Dedifferentiated amniotic fluid mesenchymal stem cell (primary cell): ENCODE measurements at regions not wholly inside any gene's neighbourhood (a gene's known extent, or its start where the extent isn't known, plus 50 kb on each side); places are given as distances from the start of the nearest gene placed in this dataset.

ENCODE experiments used
- DNase-seq: peaks from one replicate; pipeline ENCODE4 v3.0.0-alpha.2; 2016; ENCODE audit errors: extremely low spot score

DNA sequence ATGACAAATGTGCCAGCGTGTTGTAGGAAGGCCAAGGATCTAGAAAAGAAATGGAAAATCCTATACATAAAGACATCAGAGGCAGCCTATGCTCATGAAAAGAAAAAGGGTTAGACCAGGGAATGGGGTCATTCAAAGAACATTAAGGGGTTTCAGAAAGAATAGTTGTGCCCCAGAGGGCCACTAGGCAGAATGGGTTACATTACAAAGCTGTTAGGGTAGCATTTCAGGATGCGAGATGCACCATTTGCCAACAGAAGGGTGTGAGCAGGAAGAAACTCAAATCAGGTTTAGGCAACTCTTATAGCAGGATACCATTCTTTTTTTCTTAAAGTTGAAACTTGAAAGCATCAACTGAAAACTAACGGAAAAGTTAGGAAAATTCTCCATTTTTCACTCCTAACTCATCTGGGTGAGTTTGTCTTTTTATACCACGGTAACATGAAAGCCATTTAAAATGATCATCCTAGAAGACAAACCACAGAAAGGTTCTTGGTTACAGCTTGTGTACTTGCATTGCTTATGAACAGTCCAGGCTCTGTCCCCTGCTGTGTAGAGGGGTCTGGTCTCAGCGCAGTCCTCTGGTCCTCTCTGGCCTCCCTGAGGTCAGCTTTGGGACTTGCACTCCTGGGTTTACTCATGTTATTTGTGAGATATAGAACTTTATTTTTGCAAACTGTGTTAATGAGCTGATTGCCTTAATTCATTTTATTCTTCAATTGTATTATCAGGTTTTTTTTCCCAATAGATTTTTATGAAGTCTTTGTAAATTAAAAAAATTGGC, 209.1 kb downstream of the DACT1 start:
- no peak for DNase-seq

GRCh38 chr14:58848365-58848764, 210.6 kb downstream of the DACT1 start:
- no peak for DNase-seq

DNA sequence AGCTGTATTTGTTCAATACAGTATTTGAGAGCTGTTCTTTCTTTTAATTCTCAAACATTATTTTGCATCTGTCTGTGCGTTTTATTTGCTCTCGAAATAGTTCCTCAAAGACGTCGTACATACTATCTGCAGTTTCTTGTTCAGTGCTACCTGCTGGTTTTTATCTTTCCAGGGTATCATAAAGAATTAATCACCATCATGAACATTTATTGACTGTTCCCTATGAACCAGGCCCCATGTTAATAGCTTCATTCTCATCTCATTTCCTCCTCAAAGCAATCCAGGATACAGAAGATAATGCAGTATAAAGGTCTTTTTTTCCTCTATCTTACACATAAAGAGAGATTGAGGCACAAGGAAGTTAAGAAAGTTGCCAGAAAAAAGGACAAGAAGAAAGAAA, 211.8 kb downstream of the DACT1 start:
- no peak for DNase-seq

DNA sequence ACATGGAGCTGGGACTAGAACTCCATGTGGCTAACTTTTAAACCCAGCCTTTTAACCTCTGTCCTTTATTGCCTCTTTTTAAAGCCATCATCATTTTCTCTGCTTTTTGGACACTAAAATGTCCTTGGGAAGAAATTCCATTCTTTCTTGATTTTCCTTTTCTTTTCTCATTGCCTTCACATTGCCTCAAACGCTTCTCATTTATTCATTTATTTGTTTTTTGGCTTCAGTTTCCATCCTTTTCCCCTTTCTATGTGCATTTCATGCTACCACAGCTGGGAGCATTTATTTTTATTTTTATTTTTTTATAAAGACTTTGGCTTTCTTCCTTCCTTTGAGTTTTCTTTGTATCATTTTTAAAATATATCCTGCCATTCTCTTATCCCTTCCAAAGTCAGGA, 212.2 kb downstream of the DACT1 start:
- no peak for DNase-seq

DNA sequence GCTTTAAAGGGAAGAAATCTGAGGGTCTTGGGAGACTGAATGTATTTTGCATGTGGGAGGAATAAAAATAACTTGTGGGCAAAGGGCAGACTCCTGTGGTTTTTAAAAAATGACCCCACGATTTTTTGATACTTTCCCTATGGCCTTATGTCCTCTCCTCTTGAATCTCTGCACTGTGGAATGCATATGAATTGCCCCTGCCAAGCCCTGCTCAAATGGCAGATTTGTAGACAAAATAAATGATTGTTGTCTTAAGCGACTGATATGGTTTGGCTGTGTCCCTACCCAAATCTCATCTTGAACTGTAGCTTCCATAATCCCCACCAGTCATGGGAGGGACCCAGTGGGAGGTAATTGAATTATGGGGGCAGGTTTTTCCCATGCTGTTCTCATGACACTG, 223.8 kb downstream of the DACT1 start:
- no peak for DNase-seq

- no peak for DNase-seq
Measured at GRCh38 chr14:58862416-58863160, 224.8 kb downstream of the DACT1 start.

- DNase-seq: no peak
Measured at GRCh38 chr14:58863661-58864345, 226.0 kb downstream of the DACT1 start.

GRCh38 chr14:58864751-58865513, 227.2 kb downstream of the DACT1 start:
- DNase-seq: peak; percentile 92

GRCh38 chr14:58865514-58866281, 227.9 kb downstream of the DACT1 start:
- DNase-seq: peak; percentile 83

DNA sequence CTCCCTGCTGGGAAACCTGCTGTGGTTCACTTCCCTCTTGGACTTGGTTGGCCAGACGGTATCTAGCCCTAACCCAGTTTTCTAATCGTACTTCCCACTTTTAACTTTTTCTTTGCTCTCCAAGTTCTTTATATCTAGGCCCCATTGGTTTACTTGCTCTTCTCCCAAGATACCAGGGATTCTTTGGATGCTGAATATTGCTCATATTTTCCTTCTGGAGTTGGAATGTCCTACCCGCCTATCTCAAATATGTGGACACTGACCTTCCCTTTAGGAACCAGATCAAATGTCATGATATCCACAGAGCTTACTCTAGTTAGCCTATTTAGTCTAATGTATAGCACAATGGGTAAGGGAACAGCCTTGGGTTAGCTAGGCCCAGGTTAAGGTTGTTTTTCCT, 228.6 kb downstream of the DACT1 start:
- no peak for DNase-seq

GRCh38 chr14:58870961-58871360, 233.2 kb downstream of the DACT1 start:
- no peak for DNase-seq

GRCh38 chr14:58871573-58871972, 233.8 kb downstream of the DACT1 start:
- DNase-seq: no peak

GRCh38 chr14:58872061-58872460, 234.3 kb downstream of the DACT1 start:
- no peak for DNase-seq

GRCh38 chr14:58873228-58873953, 235.6 kb downstream of the DACT1 start:
- DNase-seq: no peak

GRCh38 chr14:58875613-58876012, 237.9 kb downstream of the DACT1 start:
- no peak for DNase-seq

- peak; percentile 60 for DNase-seq
Measured at GRCh38 chr14:58876608-58877007, 238.8 kb downstream of the DACT1 start.

- no peak for DNase-seq
Measured at GRCh38 chr14:58878439-58879139, 240.8 kb downstream of the DACT1 start.

DNA sequence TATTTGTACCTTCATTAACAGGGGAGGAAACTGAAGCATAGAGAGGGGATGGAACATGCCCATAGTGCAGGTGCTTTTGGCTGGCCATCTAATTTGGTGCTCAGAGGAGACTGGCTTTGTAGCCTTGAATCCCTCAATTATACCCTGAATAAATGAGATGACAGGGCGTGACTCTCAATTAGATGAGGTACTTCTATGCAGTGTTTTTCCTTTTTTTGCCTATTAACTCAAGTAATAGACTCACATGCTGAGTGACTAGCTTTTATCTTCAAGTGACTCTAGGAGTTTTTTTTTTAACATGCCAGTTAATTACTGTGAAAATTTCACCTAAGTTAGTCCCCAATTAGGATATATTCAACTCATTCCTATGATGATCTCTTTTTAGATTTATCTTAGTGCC, 243.7 kb downstream of the DACT1 start:
- DNase-seq: no peak

GRCh38 chr14:58882577-58883018, 244.8 kb downstream of the DACT1 start:
- peak; percentile 43 for DNase-seq

DNA sequence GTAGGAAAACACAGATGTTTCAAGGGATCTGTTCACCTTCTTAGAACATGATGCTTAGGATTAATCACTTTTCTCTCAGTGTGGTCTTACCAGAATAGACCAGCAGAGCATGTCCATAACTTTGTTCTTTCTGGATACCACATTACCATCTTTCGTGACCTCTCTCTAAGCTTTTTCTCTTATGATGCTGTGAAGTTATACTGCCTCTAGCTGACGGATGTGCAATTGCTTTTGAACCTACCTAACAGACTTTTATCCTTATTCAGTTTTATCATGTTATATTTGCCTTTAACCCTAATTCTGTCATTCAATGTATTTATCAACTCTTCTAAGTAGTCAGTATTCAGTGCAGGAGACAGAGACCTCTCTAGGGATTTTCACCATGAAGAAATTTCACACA, 246.7 kb downstream of the DACT1 start:
- no peak for DNase-seq
